CD4-positive, alpha-beta T cell (primary cell): ENCODE measurements at regions not wholly inside any gene's neighbourhood (a gene's known extent, or its start where the extent isn't known, plus 50 kb on each side); places are given as distances from the start of the nearest gene placed in this dataset.

Experiments used
- ATAC-seq: fragments of 200-7000 bp; cut with Tn5 transposase; one replicate; pipeline ENCODE4 v1.10.0; 2022; ENCODE audit warnings: mild to moderate bottlenecking; ENCODE audit not compliant: poor library complexity
- CTCF ChIA-PET: fragments of 350-600 bp; sonication (Branson Sonifier 250); formaldehyde crosslinking; loops from one replicate; lab custom pipeline; 2021; ENCODE audit warnings: antibody characterized with exemption, inconsistent platforms; lab: Charles Lee
- POLR2A ChIA-PET: fragments of 350-600 bp; sonication (Branson Sonifier 250); formaldehyde crosslinking; loops from one replicate; lab custom pipeline; 2021; ENCODE audit warnings: antibody characterized with exemption, inconsistent platforms; lab: Charles Lee
- DNase-seq, 14 experiments: peaks; one replicate each; pipeline ENCODE4 v3.0.0-alpha.2; 2013 to 2020; ENCODE audit warnings: mixed read lengths in 2 of 14
- H3K27ac ChIP-seq, 2 donors: one replicate each; pipeline versions ENCODE4 v1.5.1 to v1.7.0; 2013; ENCODE audit warnings: low read length in 2 of 2, low read depth in 1 of 2, mild to moderate bottlenecking in 1 of 2
- H3K27me3 ChIP-seq, 2 experiments: 1 replicate in 1 of 2; 2 replicates in 1 of 2; pipeline versions ENCODE4 v1.6.1 to v1.7.0; 2013; ENCODE audit warnings: low read length in 2 of 2, control low read depth in 1 of 2, mild to moderate bottlenecking in 1 of 2, moderate library complexity in 1 of 2; ENCODE audit not compliant: insufficient read depth in 2 of 2, control insufficient read depth in 1 of 2
- H3K36me3 ChIP-seq: one replicate; pipeline ENCODE4 v1.6.1; 2013; ENCODE audit warnings: low read length, control low read depth; ENCODE audit not compliant: insufficient read depth
- H3K4me1 ChIP-seq: one replicate; pipeline ENCODE4 v1.6.1; 2013; ENCODE audit warnings: low read length, control low read depth; ENCODE audit not compliant: insufficient read depth
- H3K4me3 ChIP-seq: one replicate; pipeline ENCODE4 v1.5.1; 2013; ENCODE audit warnings: mild to moderate bottlenecking, low read length, moderate library complexity
- H3K9me3 ChIP-seq, 2 experiments: 1 replicate in 1 of 2; 2 replicates in 1 of 2; pipeline versions ENCODE4 v1.6.1 to v1.7.0; 2013; ENCODE audit warnings: low read length in 2 of 2, mild to moderate bottlenecking in 2 of 2, control low read depth in 1 of 2, moderate library complexity in 1 of 2; ENCODE audit not compliant: control insufficient read depth in 1 of 2, insufficient read depth in 1 of 2
- H3K27ac Mint-ChIP-seq: one replicate; pipeline ENCODE4 v1.8.0; 2020; ENCODE audit warnings: mixed read lengths
- H3K27me3 Mint-ChIP-seq: one replicate; pipeline ENCODE4 v1.8.0; 2021; ENCODE audit warnings: mixed read lengths
- H3K36me3 Mint-ChIP-seq: one replicate; pipeline ENCODE4 v1.8.0; 2021; ENCODE audit warnings: low read depth, mixed read lengths
- H3K4me1 Mint-ChIP-seq: one replicate; pipeline ENCODE4 v1.8.0; 2021; ENCODE audit warnings: low read depth, mixed read lengths
- H3K4me3 Mint-ChIP-seq: one replicate; pipeline ENCODE4 v1.8.0; 2020; ENCODE audit warnings: mild to moderate bottlenecking, mixed read lengths
- H3K9me3 Mint-ChIP-seq: one replicate; pipeline ENCODE4 v1.8.0; 2020; ENCODE audit warnings: mixed read lengths
- intact Hi-C, 2 experiments: fragments of 100-400 bp; cut with DNase I in 1 of 2; cut with micrococcal nuclease in 1 of 2; formaldehyde crosslinking; loops; one replicate each; pipeline versions ENCODE4 v1.15.1 to v1.9.0; 2023 to 2025; cut with DNase I, micrococcal nuclease
- TF ChIP-seq, protein P1 (sequence below): fragments of 200-600 bp; IDR thresholded peaks from one replicate; pipeline ENCODE4 v1.8.0; 2022; ENCODE audit warnings: antibody characterized with exemption, mild to moderate bottlenecking

DNA sequence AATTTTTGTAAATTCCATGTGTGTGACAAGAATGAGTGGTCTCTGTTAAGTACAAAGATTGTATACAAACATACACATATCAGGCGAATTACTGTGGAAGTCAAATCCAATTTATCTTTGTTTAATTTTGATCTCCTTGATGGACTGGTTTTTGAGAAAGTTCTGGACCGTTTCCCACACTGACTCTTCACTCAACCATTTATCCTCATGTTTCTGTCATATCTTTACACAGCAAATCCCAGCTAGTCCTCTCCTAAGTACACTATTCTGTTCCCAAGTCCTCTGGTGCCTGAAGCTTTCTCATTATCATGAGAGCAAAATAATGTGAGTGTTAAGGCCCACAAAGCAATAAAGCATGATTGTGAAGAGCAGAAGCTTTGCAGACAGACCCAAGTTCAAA, 189.9 kb downstream of the WNT5A start:
- ATAC-seq, result no peak
- H3K9me3 ChIP-seq, result no peaks in the 10 kb centered on the region
- POLR2A ChIA-PET, result no interaction called here
- Mint-ChIP-seq H3K36me3 (no peaks in the 10 kb centered on the region), H3K27me3 (no peaks in the 10 kb centered on the region), H3K27ac (no peak overlapping the region), H3K4me3 (no peak overlapping the region), H3K9me3 (peaks cover 8% of the 10 kb centered on the region), H3K4me1 (no peaks in the 10 kb centered on the region)
- no peak overlapping the region for H3K27ac ChIP-seq
- DNase-seq, result no peak
- H3K4me3 ChIP-seq, result no peak overlapping the region
- CTCF ChIA-PET, result no interaction called here
- H3K36me3 ChIP-seq, result no peaks in the 10 kb centered on the region
- TF ChIP-seq, protein P1, sequence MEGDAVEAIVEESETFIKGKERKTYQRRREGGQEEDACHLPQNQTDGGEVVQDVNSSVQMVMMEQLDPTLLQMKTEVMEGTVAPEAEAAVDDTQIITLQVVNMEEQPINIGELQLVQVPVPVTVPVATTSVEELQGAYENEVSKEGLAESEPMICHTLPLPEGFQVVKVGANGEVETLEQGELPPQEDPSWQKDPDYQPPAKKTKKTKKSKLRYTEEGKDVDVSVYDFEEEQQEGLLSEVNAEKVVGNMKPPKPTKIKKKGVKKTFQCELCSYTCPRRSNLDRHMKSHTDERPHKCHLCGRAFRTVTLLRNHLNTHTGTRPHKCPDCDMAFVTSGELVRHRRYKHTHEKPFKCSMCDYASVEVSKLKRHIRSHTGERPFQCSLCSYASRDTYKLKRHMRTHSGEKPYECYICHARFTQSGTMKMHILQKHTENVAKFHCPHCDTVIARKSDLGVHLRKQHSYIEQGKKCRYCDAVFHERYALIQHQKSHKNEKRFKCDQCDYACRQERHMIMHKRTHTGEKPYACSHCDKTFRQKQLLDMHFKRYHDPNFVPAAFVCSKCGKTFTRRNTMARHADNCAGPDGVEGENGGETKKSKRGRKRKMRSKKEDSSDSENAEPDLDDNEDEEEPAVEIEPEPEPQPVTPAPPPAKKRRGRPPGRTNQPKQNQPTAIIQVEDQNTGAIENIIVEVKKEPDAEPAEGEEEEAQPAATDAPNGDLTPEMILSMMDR, result no peak
- H3K27me3 ChIP-seq, result no peaks in the 10 kb centered on the region
- intact Hi-C loops, result no loop called here
- no peaks in the 10 kb centered on the region for H3K4me1 ChIP-seq

DNA sequence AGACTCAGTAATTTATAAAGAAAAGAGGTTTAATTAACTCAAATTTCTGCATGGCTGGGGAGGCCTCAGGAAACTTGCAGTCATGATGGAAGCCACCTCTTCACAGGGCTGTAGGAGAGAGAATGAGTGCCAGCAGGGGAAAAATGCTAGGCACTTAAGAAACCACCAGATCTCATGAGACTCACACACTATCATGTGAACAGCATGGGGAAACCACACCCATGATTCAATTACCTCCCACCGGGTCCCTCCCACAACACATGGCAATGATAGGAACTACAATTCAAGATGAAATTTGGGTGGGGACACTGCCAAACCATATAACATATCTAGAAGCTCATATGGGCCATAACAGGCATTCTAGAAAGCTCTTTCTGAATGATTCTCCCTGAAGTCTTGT, 190.3 kb downstream of the WNT5A start:
- POLR2A ChIA-PET, result no interaction called here
- Histone ChIP-seq H3K4me3 (no peak overlapping the region), H3K36me3 (no peaks in the 10 kb centered on the region), H3K27ac (no peak overlapping the region), H3K9me3 (no peaks in the 10 kb centered on the region), H3K27me3 (no peaks in the 10 kb centered on the region), H3K4me1 (no peaks in the 10 kb centered on the region)
- H3K36me3 Mint-ChIP-seq, result no peaks in the 10 kb centered on the region
- no peak overlapping the region for H3K4me3 Mint-ChIP-seq
- H3K27ac Mint-ChIP-seq, result no peak overlapping the region
- intact Hi-C loops, result no loop called here
- H3K4me1 Mint-ChIP-seq, result no peaks in the 10 kb centered on the region
- peaks cover 5% of the 10 kb centered on the region for H3K9me3 Mint-ChIP-seq
- CTCF ChIA-PET, result no interaction called here
- TF ChIP-seq, protein P1, result no peak
- DNase-seq (no peak), ATAC-seq (no peak)
- H3K27me3 Mint-ChIP-seq, result no peaks in the 10 kb centered on the region

DNA sequence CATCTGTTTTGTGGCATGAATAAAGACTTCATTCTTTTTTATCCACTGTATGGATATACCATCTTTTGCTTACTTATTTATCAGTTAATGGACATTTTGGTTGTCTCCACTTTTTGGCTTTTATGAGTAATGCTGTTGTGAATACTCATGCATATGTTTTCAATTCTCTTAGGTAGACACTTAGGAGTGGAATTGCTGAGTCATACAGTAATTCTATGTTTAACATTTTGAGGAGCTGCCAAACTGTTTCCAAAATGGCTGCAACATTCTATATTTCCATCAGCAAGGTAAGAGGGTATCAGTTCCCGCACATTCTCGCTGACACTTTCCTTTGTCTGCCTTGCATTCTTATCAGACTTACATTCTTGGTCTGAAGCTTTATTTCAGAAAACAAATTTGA, 191.1 kb downstream of the WNT5A start:
- intact Hi-C loops, result no loop called here
- Mint-ChIP-seq H3K36me3 (no peaks in the 10 kb centered on the region), H3K4me1 (no peaks in the 10 kb centered on the region), H3K9me3 (peaks cover 5% of the 10 kb centered on the region), H3K4me3 (no peak overlapping the region), H3K27me3 (no peaks in the 10 kb centered on the region), H3K27ac (no peak overlapping the region)
- Histone ChIP-seq H3K4me3 (no peak overlapping the region), H3K27ac (no peak overlapping the region), H3K27me3 (no peaks in the 10 kb centered on the region), H3K9me3 (no peaks in the 10 kb centered on the region), H3K36me3 (no peaks in the 10 kb centered on the region), H3K4me1 (no peaks in the 10 kb centered on the region)
- ATAC-seq, result no peak
- TF ChIP-seq, protein P1, result no peak
- ChIA-PET CTCF (no interaction called here), POLR2A (no interaction called here)
- DNase-seq, result no peak
